Activated naive CD8-positive, alpha-beta T cell (primary cell): ENCODE measurements at regions not wholly inside any gene's neighbourhood (a gene's known extent, or its start where the extent isn't known, plus 50 kb on each side); places are given as distances from the start of the nearest gene placed in this dataset.
A peak's percentile ranks its signal among the peaks of the same experiment; 100 is the strongest.
"Not testable (repeated sequence)": the region's sequence is repeated elsewhere in the genome, so short reads cannot be mapped to it uniquely, and the experiment has no call there.

Experiments
- H3K27ac Mint-ChIP-seq: one replicate; pipeline ENCODE4 v1.8.0; 2021; ENCODE audit warnings: mixed read lengths
- H3K27me3 Mint-ChIP-seq: one replicate; pipeline ENCODE4 v1.8.0; 2021; ENCODE audit warnings: mixed read lengths
- H3K36me3 Mint-ChIP-seq: one replicate; pipeline ENCODE4 v1.8.0; 2021; ENCODE audit warnings: mixed read lengths
- H3K4me1 Mint-ChIP-seq: one replicate; pipeline ENCODE4 v1.8.0; 2021; ENCODE audit warnings: low read depth, mixed read lengths
- H3K4me3 Mint-ChIP-seq: one replicate; pipeline ENCODE4 v1.8.0; 2021; ENCODE audit warnings: mild to moderate bottlenecking, mixed read lengths
- H3K9me3 Mint-ChIP-seq: one replicate; pipeline ENCODE4 v1.8.0; 2021; ENCODE audit warnings: low read depth, mixed read lengths

DNA sequence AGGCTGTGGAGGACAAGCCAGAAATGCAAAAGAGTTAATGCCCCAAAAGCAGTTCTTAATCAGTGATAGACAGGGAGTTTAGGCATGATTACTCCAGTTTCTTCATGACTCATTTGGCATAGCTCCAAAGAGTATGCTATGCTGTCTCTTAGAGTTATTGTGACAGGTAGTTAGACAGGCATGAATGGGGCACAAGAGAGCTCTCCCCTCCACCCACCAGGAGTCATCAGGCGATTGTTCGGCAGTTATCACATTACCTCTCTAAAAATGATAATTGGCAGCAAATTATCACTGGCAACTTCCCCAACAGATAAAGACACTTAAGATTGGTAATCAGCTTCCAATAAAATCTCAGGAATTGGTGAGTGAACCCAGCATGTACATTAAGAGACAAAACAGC is 320.1 kb downstream of the DAD1 start:
- Mint-ChIP-seq H3K4me1 (peaks cover 3% of the 10 kb centered on the region), H3K9me3 (no peaks in the 10 kb centered on the region), H3K4me3 (peak overlapping the region; percentile 66), H3K27me3 (no peaks in the 10 kb centered on the region), H3K27ac (peak overlapping the region; percentile 68), H3K36me3 (no peaks in the 10 kb centered on the region)

DNA sequence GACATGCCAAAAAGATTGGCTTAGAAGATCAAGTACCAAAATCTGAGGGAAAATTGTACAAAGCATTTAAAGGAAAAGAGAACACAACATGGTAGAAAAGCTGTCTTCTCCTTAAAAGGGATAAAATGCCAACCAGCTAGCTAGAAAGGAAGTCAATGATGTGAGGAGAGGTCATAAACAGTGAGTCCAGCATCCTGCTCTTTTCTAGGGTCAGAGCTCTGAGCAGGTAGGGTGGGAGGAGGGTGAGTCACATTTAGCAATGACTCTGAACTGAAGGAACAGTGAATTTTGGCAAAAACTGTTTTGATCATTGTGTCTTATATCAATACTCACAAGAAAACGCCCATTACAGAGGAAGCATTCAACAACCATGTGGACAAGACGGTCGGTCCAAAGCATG is 322.3 kb downstream of the DAD1 start:
- H3K27me3 Mint-ChIP-seq = no peaks in the 10 kb centered on the region
- no peak overlapping the region for H3K27ac Mint-ChIP-seq
- H3K9me3 Mint-ChIP-seq = no peaks in the 10 kb centered on the region
- H3K36me3 Mint-ChIP-seq = no peaks in the 10 kb centered on the region
- H3K4me1 Mint-ChIP-seq = peaks cover 3% of the 10 kb centered on the region
- H3K4me3 Mint-ChIP-seq = no peak overlapping the region

DNA sequence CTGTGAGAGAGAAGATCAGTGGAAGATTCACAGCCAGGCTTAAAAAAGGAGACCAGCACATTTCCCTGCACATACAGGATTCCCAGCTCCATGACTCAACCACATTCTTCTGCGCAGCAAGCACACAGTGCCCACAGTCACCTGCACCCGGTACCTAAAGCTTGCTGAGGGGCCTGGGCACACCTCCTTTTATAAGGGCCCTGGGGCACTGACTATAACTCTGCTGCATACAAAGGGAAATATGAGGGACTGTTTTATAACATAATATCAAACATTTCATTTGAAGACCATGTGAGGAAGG is 322.9 kb downstream of the DAD1 start:
- peaks cover 3% of the 10 kb centered on the region for H3K4me1 Mint-ChIP-seq
- no peaks in the 10 kb centered on the region for H3K27me3 Mint-ChIP-seq
- H3K27ac Mint-ChIP-seq = no peak overlapping the region
- H3K9me3 Mint-ChIP-seq = no peaks in the 10 kb centered on the region
- no peak overlapping the region for H3K4me3 Mint-ChIP-seq
- H3K36me3 Mint-ChIP-seq = no peaks in the 10 kb centered on the region

GRCh38 chr14:22265319-22266141 is 323.5 kb downstream of the DAD1 start:
- peaks cover 3% of the 10 kb centered on the region for H3K4me1 Mint-ChIP-seq
- peak overlapping the region; percentile 28 for H3K27ac Mint-ChIP-seq
- H3K36me3 Mint-ChIP-seq = no peaks in the 10 kb centered on the region
- no peaks in the 10 kb centered on the region for H3K27me3 Mint-ChIP-seq
- H3K4me3 Mint-ChIP-seq = peak overlapping the region; percentile 44
- H3K9me3 Mint-ChIP-seq = no peaks in the 10 kb centered on the region

DNA sequence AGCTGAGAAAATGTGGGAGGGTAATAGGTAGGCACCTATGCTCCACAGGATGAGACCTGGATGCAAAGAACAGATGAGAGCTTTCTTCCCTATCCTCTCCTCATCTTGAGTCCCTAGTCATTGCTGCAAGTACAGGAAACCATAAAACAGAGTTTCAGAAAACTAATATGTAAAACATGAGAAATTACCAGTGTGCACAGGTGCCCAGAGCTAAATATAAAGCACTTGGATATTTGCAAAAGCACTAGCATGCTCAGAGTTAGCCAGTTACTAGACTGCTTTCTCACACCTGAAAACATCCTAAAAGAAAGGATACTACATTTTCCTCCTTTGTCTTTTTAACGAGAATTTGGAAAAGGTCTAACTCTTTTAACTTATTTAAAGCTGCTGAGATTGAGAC is 324.3 kb downstream of the DAD1 start:
- Mint-ChIP-seq H3K4me1 (peaks cover 3% of the 10 kb centered on the region), H3K27me3 (no peaks in the 10 kb centered on the region), H3K9me3 (no peaks in the 10 kb centered on the region), H3K4me3 (no peak overlapping the region), H3K36me3 (no peaks in the 10 kb centered on the region), H3K27ac (peak overlapping the region; percentile 28)

- Mint-ChIP-seq H3K27me3 (no peaks in the 10 kb centered on the region), H3K4me3 (no peak overlapping the region), H3K4me1 (peaks cover 3% of the 10 kb centered on the region), H3K27ac (no peak overlapping the region), H3K36me3 (no peaks in the 10 kb centered on the region), H3K9me3 (no peaks in the 10 kb centered on the region)
Measured at GRCh38 chr14:22263961-22264360, 325.1 kb downstream of the DAD1 start.

- Mint-ChIP-seq H3K9me3 (no peaks in the 10 kb centered on the region), H3K36me3 (no peaks in the 10 kb centered on the region), H3K4me3 (no peak overlapping the region), H3K27me3 (no peaks in the 10 kb centered on the region), H3K27ac (no peak overlapping the region), H3K4me1 (peaks cover 3% of the 10 kb centered on the region)
Measured at GRCh38 chr14:22262881-22263280, 326.1 kb downstream of the DAD1 start.

- Mint-ChIP-seq H3K27me3 (no peaks in the 10 kb centered on the region), H3K4me3 (no peak overlapping the region), H3K9me3 (no peaks in the 10 kb centered on the region), H3K36me3 (no peaks in the 10 kb centered on the region), H3K27ac (no peak overlapping the region), H3K4me1 (no peaks in the 10 kb centered on the region)
Measured at GRCh38 chr14:22255017-22255950, 333.7 kb downstream of the DAD1 start.

- Mint-ChIP-seq H3K36me3 (no peaks in the 10 kb centered on the region), H3K9me3 (no peaks in the 10 kb centered on the region), H3K4me1 (no peaks in the 10 kb centered on the region), H3K27me3 (no peaks in the 10 kb centered on the region), H3K4me3 (no peak overlapping the region), H3K27ac (no peak overlapping the region)
Measured at GRCh38 chr14:22252686-22253085, 336.3 kb downstream of the DAD1 start.

GRCh38 chr14:22251090-22251489 is 337.9 kb downstream of the DAD1 start:
- H3K9me3 Mint-ChIP-seq = no peaks in the 10 kb centered on the region
- H3K4me3 Mint-ChIP-seq = no peak overlapping the region
- H3K4me1 Mint-ChIP-seq = no peaks in the 10 kb centered on the region
- no peaks in the 10 kb centered on the region for H3K36me3 Mint-ChIP-seq
- no peaks in the 10 kb centered on the region for H3K27me3 Mint-ChIP-seq
- no peak overlapping the region for H3K27ac Mint-ChIP-seq

DNA sequence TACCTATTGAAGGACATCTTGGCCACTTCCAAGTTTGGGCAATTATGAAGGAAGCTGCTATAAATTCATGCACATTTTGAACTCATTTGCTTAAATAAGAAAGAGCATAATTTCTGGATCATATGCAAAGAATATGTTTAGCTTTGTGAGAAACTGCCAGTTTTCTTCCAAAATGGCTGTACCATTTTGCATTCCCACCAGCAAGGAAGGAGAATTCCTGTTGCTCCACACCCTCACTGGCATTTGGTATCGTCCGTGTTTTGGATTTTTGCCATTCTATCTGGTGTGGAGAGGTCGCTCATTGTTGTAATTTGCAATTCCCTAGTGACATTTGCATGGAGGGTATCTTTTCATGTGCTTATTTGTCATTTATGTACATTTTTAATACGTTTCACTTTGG is 339.3 kb downstream of the DAD1 start:
- no peak overlapping the region for H3K4me3 Mint-ChIP-seq
- H3K4me1 Mint-ChIP-seq = no peaks in the 10 kb centered on the region
- H3K27me3 Mint-ChIP-seq = no peaks in the 10 kb centered on the region
- no peaks in the 10 kb centered on the region for H3K9me3 Mint-ChIP-seq
- no peaks in the 10 kb centered on the region for H3K36me3 Mint-ChIP-seq
- H3K27ac Mint-ChIP-seq = no peak overlapping the region

- no peaks in the 10 kb centered on the region for H3K36me3 Mint-ChIP-seq
- H3K27ac Mint-ChIP-seq = no peak overlapping the region
- H3K4me1 Mint-ChIP-seq = no peaks in the 10 kb centered on the region
- H3K4me3 Mint-ChIP-seq = no peak overlapping the region
- no peaks in the 10 kb centered on the region for H3K27me3 Mint-ChIP-seq
- no peaks in the 10 kb centered on the region for H3K9me3 Mint-ChIP-seq
Measured at GRCh38 chr14:22243971-22244581, 344.9 kb downstream of the DAD1 start.

- H3K4me1 Mint-ChIP-seq, H3K36me3 Mint-ChIP-seq: not testable (repeated sequence)
Measured at GRCh38 chr14:22238320-22238719, 350.7 kb downstream of the DAD1 start.

GRCh38 chr14:22233377-22233776 is 355.6 kb downstream of the DAD1 start:
- H3K9me3 Mint-ChIP-seq = no peaks in the 10 kb centered on the region
- no peak overlapping the region for H3K4me3 Mint-ChIP-seq
- no peaks in the 10 kb centered on the region for H3K27me3 Mint-ChIP-seq
- H3K27ac Mint-ChIP-seq = no peak overlapping the region
- H3K4me1 Mint-ChIP-seq = peaks cover 12% of the 10 kb centered on the region
- no peaks in the 10 kb centered on the region for H3K36me3 Mint-ChIP-seq

More at GRCh38 chr14:22238320-22238719, 350.7 kb downstream of the DAD1 start:
- not testable (repeated sequence) for H3K4me3 Mint-ChIP-seq, H3K27me3 Mint-ChIP-seq, H3K27ac Mint-ChIP-seq, H3K9me3 Mint-ChIP-seq

DNA sequence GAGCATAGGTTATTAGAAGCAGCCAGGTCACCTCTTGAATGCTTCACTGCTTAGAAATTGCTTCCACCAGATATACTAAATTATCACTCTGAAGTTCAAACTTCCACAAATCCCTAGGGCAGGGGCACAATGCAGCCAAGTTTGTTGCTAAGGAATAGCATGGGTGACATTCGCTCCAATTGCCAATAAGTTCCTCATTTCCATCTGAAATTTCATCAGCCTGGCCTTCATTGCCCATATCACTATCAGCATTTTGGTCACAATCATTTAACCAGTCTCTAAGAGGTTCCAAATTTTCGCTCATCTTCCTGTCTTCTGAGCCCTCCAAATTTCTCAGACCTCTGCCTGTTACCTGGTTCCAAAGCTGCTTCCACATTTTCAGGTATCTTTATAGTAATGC is 356.1 kb downstream of the DAD1 start:
- Mint-ChIP-seq H3K4me3 (no peak overlapping the region), H3K36me3 (no peaks in the 10 kb centered on the region), H3K27ac (peak overlapping the region; percentile 6), H3K9me3 (no peaks in the 10 kb centered on the region), H3K27me3 (no peaks in the 10 kb centered on the region), H3K4me1 (peaks cover 12% of the 10 kb centered on the region)
